Activated gamma-delta T cell treated with anti-CD3 and anti-CD28 coated beads, Interleukin-2, amount 50 U/mL, for 16 hours (primary cell): ENCODE measurements at regions not wholly inside any gene's neighbourhood (a gene's known extent, or its start where the extent isn't known, plus 50 kb on each side); places are given as distances from the start of the nearest gene placed in this dataset.

ENCODE experiments used
- DNase-seq: peaks from one replicate; pipeline ENCODE4 v3.0.0-alpha.2; 2020; ENCODE audit warnings: low read depth

DNA sequence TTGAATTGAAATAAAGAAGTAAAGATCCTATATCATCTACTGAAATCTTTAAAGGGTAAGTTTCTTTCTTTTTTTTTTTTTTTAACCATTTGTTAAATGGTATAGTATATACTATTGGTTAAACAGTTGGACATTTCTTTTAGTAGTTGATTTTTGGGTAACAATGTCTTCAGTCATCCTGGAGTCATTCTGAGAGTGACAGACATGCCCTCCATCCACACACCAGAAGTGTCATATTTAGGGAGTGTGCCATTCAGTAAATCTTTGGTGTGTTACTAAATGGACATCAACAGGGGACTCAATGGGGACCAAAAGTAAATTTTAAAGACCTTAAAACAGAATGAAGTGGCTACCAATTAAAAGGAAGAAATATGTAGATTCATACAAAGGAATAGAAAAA lies 50.8 kb upstream of the SLC39A10 start:
- DNase-seq = no peak

- DNase-seq = no peak
These were observed 52.3 kb upstream of the SLC39A10 start for GRCh38 chr2:195604706-195605105.

DNA sequence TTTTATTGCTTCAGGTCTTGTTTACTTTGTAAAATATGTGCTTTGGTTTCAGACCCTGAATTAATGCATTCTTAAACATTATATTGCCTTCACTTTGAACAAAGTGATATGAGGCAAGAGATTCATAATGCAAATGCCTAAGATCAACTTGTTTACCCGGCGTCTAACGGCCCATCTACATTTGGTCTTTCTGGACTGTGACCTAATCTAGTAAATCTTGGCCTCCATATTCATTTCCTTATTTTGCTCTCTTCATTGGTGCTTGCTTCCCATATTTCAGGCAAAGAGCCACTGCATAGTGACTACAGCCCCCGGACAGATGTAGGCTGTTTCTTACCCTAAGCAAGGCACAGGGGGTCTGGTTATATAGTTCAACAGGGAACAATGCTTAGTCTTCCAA lies 53.0 kb upstream of the SLC39A10 start:
- no peak for DNase-seq

GRCh38 chr2:195603408-195603807 lies 53.6 kb upstream of the SLC39A10 start:
- no peak for DNase-seq

GRCh38 chr2:195602687-195603086 lies 54.3 kb upstream of the SLC39A10 start:
- no peak for DNase-seq

DNA sequence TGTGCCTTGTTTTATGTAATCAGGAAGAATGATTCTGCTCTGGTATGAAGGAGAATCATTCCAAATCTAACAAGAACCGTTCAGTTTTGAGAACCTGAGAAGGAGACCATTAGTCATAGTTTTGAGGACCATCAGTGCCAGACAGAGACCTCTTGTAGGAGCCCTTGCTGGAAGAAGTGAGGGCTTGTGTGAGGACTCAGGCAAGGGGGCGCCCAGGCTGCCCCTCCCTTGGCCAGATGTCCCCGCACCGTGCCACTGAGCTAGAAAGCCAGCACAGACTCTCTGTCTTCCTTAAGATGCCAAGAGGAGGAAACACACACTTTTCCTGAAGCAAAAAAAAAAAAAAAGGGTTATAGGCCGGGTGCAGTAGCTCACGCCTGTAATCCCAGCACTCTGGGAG lies 55.7 kb upstream of the SLC39A10 start:
- DNase-seq = no peak

GRCh38 chr2:195600778-195601177 lies 56.2 kb upstream of the SLC39A10 start:
- DNase-seq = no peak

DNA sequence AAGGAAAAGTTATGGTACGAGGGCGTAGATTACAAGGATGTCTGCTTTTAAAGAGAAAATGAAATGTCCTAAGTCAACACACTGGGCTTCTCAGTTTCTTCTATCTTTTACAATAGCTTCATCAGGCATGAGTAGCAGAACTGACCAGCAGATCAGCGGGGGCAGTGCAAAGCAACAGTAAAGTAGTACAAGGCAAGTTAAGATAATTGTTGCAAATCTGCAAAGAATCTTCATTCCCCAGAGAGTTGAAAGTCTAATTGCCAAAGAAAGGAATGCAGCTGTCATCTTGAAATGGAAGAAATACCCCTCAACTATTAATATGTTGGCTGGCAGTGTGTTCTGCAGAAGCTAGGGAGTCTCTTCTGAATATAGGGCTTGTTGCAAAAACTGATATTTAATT lies 60.2 kb upstream of the SLC39A10 start:
- DNase-seq = no peak

DNA sequence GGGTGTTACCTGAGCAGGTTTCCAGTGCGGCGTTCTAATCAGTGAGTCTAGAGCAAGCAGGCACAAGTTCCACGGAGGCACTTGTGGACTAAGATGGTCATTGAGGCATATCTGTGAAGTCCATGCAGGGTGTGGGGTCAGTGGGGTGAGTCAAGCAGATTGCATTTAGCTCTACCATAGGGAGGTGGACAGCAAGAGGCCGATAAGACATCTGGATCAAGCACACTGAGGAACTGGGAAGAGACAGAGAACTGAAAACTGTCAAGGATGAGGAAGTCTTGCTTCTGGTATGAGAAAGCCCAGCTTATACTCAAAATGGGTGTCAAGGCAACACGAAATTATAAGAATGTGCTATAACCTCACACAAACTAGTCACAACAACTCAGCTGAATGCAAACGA lies 61.2 kb upstream of the SLC39A10 start:
- DNase-seq = no peak

DNA sequence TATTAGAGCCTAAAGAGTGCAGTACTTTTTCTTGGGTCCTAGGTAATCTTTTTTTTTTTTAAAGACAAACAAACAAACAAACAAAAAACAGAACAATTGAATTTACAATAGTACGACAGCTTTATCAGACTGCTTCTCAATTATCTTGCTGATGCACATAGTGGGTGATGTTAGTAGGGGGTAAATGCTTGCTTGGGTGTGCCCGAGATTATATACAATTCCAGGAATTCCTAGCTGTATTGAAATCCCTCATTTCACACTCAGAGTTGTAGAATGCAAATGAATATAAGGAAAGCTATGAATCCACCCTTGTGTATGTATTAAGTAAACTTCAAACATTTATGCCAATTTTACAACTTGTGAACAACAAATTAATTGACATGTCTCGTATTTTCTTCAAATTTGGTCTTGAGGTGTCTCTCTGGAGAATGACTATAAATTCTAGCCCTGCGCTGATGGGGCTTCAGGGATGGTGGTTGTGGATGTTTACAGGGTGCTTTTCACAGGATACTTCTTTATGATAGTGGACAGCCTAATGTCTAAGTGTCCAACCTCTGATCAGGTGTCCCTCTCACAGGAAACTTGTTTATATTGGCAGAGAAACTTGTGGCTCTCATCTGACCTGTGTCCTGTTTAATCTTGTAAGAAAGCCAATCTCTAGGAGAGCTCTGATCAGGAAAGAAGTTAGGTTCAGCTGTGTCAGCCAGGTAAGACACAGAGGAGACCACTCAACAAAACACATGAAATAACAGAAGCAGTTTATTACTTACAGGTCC lies 61.9 kb upstream of the SLC39A10 start:
- no peak for DNase-seq

DNA sequence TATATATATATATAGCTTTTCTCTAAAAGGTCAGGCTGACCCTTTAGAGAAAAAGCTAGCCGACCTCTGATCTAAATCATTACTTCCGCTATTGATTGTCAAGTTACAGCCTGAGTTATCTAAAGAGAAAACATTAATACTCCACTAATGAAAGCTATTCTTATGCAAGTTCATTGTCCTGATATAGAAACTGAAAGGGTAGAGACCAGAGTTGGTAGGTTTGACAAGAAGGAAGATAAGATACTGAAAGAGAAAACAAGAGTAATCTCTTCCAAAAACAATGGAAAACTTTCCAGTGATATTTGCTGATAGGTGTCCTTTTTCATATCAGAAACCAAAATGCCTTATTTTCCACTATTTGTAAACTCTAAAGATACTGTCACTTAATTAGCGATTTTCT lies 62.8 kb upstream of the SLC39A10 start:
- no peak for DNase-seq

- no peak for DNase-seq
These were observed 64.9 kb upstream of the SLC39A10 start for GRCh38 chr2:195592105-195592504.

DNA sequence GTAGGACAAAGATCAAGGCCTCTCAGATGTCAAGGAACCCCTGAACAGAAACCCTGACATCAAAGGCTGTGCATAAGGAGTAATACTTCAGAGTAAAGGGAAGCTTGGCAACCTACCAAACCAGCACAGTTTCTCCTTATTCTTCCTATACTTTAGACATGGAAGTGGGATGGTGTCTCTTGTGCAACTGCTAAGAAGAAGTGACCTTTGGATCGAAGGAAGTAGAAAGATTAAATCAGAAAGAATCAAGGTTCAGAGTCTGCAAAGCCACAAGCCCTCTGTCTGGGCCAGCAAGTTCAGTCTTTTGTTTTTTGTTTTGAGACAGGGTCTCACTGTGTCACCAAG lies 66.2 kb upstream of the SLC39A10 start:
- no peak for DNase-seq

DNA sequence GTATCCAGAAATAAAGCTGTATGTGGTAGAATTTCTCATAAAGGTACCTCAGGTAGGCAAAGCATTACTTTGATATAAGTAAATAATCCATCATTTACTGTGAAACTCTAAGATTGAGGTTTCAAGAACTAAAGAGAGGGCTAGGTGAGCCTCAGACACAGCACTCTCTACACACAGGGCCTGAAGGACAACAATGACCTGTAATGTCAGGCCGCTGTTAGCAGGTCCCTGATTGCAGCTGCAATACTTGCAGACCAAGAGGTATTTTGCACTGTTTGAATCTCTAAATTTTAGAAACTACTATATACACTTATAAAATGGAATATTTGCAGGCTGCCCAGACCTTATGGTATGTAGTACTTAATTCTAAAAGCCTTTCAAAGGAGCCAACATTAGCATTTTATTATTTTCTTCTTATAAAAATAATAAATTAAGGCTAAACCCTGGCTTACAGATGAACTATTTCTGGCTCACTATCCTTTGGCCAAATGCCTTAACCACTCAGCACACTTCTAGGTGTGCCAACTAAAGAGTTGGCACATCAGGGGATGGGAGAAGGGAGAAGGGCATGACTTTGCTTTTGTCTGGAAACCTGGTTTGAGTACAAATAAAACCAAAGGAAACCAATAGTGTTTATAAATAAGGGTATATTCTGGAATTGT lies 66.7 kb upstream of the SLC39A10 start:
- no peak for DNase-seq

- no peak for DNase-seq
These were observed 69.1 kb upstream of the SLC39A10 start for GRCh38 chr2:195587966-195588365.

DNA sequence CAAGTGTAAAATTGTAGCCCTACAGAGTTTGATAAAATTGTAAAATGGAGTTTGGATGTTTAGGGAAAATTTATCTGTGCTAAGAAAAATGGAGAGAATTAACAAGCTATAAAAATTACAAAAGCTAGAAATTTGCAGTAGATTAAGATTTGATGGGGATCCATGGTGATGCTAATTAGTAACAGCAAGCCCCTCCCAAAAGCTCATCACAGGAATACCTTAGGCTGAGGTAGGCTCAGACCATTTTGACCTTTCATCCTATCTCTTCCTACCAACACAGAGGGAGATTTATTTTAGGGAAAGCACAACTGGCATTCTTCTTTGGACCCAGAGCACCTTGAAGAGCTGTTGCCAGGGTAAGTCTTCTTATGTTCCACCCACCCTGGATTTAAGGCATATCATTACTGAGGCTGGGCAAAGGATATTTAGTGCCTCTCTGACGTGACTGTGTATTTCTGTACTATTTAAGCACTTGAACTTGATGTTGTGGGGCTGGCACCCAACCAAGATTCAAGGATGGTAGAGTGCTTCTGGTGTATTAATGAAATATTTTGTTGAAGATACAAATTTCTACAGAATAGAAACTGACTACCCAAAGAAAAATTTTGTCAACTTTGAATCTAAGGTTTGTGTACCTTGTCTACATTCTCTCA lies 70.8 kb upstream of the SLC39A10 start:
- DNase-seq = no peak

DNA sequence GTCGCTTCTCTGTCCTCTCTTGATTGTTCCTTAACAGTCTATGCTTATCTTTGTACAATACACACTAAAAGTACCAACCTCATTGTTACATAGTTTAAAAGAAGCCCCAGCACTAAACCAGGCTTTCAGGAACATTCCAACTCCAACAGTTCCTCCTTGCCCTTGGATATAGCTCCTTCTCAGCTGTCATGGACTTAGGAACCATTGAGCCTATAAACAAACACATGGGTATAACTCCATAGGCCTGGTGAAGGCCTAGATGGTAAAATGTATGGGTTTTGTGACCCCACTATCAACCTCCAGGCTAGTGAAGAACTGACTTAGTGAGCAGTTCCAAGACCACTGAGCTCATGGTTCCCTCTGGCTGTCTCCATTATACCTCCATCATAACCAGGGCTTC lies 74.8 kb upstream of the SLC39A10 start:
- DNase-seq = no peak

- no peak for DNase-seq
These were observed 77.1 kb upstream of the SLC39A10 start for GRCh38 chr2:195579776-195580555.

GRCh38 chr2:195575879-195576401 lies 81.1 kb upstream of the SLC39A10 start:
- DNase-seq = no peak

DNA sequence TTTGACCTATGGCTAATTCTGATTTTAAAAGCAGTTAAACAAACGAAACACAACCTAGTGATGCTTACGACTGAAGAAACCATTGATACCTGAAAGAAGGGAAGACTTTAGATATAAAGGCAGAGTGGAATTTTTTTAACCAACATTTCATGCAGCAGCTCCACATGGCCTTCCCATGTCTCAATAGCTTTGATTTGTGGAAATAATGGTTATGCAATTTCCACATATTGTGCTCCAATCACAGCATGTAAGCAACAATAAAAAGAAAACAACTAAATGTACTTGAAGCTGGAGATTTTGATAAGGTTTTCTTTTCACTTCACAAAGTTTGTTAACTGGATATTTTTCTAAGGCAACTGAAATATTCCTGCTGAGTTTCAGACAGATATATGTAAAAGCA lies 82.0 kb upstream of the SLC39A10 start:
- DNase-seq = no peak

DNA sequence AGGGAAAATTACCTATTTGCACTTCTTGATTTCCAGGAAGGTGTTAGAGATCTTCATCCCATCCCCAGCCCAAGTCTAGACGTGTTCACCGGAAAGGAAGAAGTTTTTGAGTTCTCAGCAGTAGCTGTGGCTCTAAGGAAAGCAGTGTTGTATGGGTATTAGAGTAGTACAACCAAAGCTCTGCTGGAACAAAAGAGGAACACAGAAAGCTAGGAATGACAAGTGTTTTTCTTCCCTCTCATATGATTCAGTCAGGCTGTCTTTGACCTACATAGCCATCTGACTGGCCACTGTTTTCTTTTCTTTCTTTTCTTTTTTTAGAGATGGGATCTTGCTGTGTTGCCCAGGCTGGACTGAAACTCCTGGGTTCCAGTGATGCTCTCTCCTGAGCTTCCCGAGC lies 82.7 kb upstream of the SLC39A10 start:
- no peak for DNase-seq

DNA sequence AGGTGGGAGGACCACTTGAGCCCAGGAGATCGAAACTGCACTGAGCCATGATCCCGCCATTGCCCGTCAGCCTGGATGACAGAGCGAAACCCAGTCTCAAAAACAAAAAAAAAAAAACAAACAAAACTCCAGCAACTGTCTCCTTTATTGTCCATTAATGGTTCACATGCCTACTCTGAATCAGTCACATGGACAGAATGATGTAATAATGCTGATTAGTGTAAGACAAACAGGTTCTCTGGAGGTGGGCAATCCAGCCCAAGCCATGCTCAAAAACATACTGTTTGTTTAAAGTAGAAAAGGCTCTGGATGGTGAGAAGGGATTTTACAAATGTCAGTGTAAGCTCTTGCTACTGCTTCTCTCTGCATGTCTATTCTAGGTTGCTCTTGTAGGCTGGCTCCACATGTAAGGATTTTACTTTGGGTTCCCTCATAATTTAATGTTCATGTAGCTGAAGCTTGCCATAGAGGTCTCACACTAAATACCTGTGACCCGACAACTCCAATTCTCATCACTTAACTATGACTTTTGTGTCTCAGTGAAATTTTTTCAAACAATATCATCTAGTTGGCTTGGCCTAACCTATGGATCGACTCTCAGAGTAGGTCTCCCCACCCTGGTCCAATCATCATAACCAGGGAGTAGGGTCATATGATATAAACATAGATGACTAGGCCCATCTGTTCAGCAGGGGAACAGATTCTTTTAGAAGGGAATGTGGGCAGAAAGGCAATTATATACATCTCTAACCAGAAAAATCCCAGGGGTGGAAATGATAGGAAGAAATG lies 83.9 kb upstream of the SLC39A10 start:
- no peak for DNase-seq
